Thoracic aorta (tissue), 2 donors: ENCODE measurements at regions not wholly inside any gene's neighbourhood (a gene's known extent, or its start where the extent isn't known, plus 50 kb on each side); places are given as distances from the start of the nearest gene placed in this dataset.

ENCODE experiments used
- ATAC-seq: fragments of 150-250 bp; one replicate; pipeline ENCODE4 v1.8.0; 2017; ENCODE audit warnings: low read depth; ENCODE audit not compliant: insufficient number of reproducible peaks, low FRiP score
- DNase-seq: peaks from one replicate; pipeline ENCODE4 v3.0.0-alpha.2; 2020; ENCODE audit warnings: low spot score
- H3K27ac ChIP-seq, 2 donors: fragments of 200-600 bp; sonication (generic); 1 replicate in 1 of 2; 2 replicates in 1 of 2; pipeline ENCODE4 v1.5.1; 2016; ENCODE audit warnings: mild to moderate bottlenecking in 2 of 2, moderate library complexity in 2 of 2
- H3K27me3 ChIP-seq: fragments of 200-600 bp; sonication (generic); replicated peaks from 2 replicates; pipeline ENCODE4 v1.6.0; 2016; ENCODE audit warnings: mild to moderate bottlenecking; ENCODE audit not compliant: insufficient read depth
- H3K36me3 ChIP-seq: fragments of 200-600 bp; sonication (generic); one replicate; pipeline ENCODE4 v1.5.1; 2016
- H3K4me1 ChIP-seq, 2 donors: fragments of 200-600 bp; sonication (generic); 1 replicate in 1 of 2; 2 replicates in 1 of 2; pipeline versions ENCODE4 v1.5.1 to v1.6.0; 2016; ENCODE audit warnings: low read depth in 2 of 2, mild to moderate bottlenecking in 1 of 2; ENCODE audit not compliant: control insufficient read depth in 1 of 2
- H3K4me3 ChIP-seq: fragments of 200-600 bp; sonication (generic); 2 replicates; pipeline ENCODE4 v1.5.1; 2016; ENCODE audit warnings: mild to moderate bottlenecking
- H3K9me3 ChIP-seq: fragments of 200-600 bp; sonication (generic); 2 replicates; pipeline ENCODE4 v1.5.1; 2016
- CTCF ChIP-seq: fragments of 200-600 bp; sonication (generic); IDR thresholded peaks from one replicate; pipeline ENCODE4 v1.5.1; 2019; ENCODE audit warnings: antibody characterized with exemption

DNA sequence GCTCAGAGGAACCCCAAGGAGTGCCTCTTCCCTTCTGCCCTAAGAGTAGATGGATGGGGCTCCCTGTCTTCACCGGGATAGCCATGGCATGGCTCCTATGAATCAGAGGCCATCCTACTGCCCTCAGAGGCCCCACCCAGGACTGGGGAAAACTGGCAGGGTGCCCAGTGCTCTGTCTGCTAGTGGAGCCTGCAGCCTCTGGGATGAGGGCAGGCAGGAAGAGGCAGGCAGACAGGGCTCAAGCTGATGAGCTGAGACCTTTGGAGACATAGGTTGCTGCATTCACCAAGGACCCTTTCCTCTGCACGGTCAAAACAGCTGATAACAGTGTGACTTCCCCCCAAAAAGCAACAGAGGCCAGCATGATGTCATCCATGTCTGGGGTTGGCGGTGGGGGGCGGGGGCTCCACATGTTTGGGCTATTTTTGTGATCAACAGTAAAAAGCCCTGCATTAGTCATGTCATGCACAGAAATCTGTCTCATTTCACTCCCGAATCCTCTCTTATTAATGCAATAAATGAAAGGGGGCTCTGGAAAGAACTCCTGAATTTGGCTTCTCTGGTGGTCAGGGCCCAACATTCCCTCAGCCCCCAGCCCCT is 207.6 kb upstream of the MAMLD1 start:
- H3K27ac ChIP-seq: no peak overlapping the region
- no peak for ATAC-seq
- DNase-seq: no peak
- H3K27me3 ChIP-seq: no peaks in the 10 kb centered on the region
- H3K9me3 ChIP-seq: no peaks in the 10 kb centered on the region
- H3K4me3 ChIP-seq: no peak overlapping the region
- TF ChIP-seq CTCF: no peak
- H3K36me3 ChIP-seq: no peaks in the 10 kb centered on the region
- H3K4me1 ChIP-seq: peaks cover 0 to 19% of the 10 kb centered on the region in 2 donors

DNA sequence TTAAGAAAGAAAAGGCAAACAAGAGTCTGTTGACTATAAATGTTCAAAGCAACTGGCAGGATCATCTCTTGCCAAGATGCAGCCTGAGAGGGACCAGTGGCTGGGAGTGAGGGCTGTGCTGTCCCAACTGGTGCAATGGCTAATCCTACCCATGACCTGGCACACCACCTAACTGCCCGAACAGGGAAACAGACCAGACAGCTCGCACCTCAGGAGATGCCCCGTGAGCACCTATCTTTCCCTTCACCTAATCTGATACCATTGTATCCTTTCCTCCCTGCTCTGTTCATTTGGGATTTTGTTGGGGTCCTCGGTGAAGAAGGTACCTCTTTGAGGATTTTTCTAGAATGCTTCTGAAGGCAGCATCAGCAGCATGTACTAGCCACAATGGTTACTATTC is 206.5 kb upstream of the MAMLD1 start:
- H3K36me3 ChIP-seq: no peaks in the 10 kb centered on the region
- DNase-seq (no peak), ATAC-seq (no peak)
- no peak overlapping the region for H3K4me3 ChIP-seq
- no peak for TF ChIP-seq CTCF
- H3K27ac ChIP-seq: no peak overlapping the region
- H3K9me3 ChIP-seq: no peaks in the 10 kb centered on the region
- no peaks in the 10 kb centered on the region for H3K27me3 ChIP-seq
- H3K4me1 ChIP-seq: peaks cover 0 to 22% of the 10 kb centered on the region in 2 donors

DNA sequence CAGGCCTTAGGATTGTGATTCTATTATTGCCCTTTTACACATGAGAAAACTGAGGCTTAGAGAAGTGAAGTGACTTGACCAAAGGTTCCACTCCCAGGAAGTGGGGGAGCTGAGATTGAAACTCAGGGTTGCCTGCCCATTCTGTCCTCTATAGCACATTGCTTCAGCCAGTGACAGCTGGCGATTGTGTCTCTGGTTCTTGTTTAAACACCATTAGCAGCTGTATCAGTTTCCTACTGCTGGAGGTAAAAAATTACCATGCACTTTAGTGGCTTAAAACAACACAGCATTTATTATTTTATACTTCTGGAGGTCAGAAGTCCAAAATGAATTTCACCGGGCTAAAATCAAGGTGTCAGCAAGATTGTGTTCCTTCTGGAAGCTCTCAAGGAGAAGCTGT is 205.8 kb upstream of the MAMLD1 start:
- Histone ChIP-seq H3K4me1 (peaks cover 0 to 25% of the 10 kb centered on the region in 2 donors), H3K9me3 (no peaks in the 10 kb centered on the region), H3K36me3 (no peaks in the 10 kb centered on the region), H3K27ac (no peak overlapping the region), H3K27me3 (no peaks in the 10 kb centered on the region), H3K4me3 (no peak overlapping the region)
- TF ChIP-seq CTCF: no peak
- DNase-seq (no peak), ATAC-seq (no peak)

DNA sequence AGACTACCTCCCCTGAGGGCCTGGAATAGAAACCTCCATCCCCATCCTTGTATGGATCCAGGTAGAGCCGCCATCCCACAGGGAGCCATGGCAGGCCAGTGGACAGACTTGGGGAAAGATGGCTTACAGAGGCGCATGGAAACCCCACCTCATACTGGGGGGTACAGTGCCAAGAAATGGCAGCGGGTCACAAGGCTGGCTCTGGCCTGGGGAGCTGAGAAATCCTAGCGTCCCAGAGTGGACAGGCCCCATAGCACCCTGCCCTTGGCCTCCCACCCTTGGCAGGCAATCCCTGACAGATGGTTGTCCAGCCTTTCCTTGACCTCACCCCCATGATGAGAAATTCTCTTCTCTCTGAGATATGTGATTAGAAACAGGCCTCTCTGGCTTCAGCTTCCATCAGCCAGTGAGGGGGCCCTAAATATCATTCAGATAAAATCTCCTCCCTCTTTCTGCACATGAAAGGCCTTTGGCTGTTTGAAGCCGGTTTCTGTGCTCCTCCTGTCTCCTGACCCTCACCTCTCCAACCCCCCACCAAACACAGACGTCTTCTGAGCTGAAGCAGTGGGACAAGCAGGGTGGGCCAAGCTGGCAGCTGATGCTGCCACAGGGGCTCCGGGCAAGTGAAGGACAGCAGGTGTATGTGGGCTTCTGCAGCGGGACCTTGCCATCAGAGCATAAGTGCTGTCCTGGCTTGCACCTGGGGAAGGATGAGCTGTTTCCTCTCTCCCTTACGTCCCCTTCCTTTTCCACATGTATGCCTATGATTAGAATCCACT is 204.4 kb upstream of the MAMLD1 start:
- no peak for DNase-seq
- no peak for ATAC-seq
- TF ChIP-seq CTCF: no peak

DNA sequence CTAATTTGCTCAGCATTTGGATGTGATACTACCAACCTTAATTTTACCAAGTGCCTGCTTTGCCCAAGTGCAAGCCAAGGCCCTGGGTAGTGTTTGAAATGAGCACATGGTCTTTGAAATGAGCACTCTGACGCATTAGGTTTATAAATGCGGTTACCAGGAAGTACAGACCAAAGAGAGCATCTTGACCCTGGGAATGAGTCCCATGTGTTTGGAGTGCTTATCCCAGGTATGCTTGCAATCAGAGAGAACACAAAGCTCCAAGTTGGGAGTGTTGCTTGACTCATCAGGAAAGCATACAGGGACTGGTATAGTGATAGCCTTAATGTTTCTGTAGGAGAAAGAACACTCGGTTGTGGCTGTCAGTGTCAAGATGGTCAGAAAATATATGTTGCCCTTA is 203.6 kb upstream of the MAMLD1 start:
- DNase-seq: no peak
- Histone ChIP-seq H3K4me3 (no peak overlapping the region), H3K4me1 (peaks cover 0 to 25% of the 10 kb centered on the region in 2 donors), H3K9me3 (no peaks in the 10 kb centered on the region), H3K27me3 (no peaks in the 10 kb centered on the region), H3K36me3 (no peaks in the 10 kb centered on the region), H3K27ac (no peak overlapping the region)
- ATAC-seq: no peak
- no peak for TF ChIP-seq CTCF

More for the DNA sequence above, 204.4 kb upstream of the MAMLD1 start:
- Histone ChIP-seq H3K4me1 (peaks cover 0 to 25% of the 10 kb centered on the region in 2 donors), H3K9me3 (no peaks in the 10 kb centered on the region), H3K27ac (no peak overlapping the region), H3K27me3 (no peaks in the 10 kb centered on the region), H3K4me3 (no peak overlapping the region), H3K36me3 (no peaks in the 10 kb centered on the region)
